ENCODE measurements at regions not wholly inside any gene's neighbourhood (a gene's known extent, or its start where the extent isn't known, plus 50 kb on each side); places are given as distances from the start of the nearest gene placed in this dataset.
"Not testable (repeated sequence)": the region's sequence is repeated elsewhere in the genome, so short reads cannot be mapped to it uniquely, and the experiment has no call there.

- TF ChIP-seq EZH2 (IDR thresholded peaks at IDR 0.05; ENCODE audit: insufficient read depth, poor library complexity, severe bottlenecking); EZH2phosphoT487 (IDR thresholded peaks at IDR 0.05; ENCODE audit: insufficient read depth, low read depth): not testable (repeated sequence)
Observed at GRCh38 chr11:71723991-71724390, 109.0 kb upstream of the DEFB108B start.
